Osteoblast (primary cell): ENCODE measurements at regions not wholly inside any gene's neighbourhood (a gene's known extent, or its start where the extent isn't known, plus 50 kb on each side); places are given as distances from the start of the nearest gene placed in this dataset.

ENCODE experiments used
- DNase-seq: peaks from one replicate; pipeline ENCODE4 v3.0.0; 2011; ENCODE audit warnings: low spot score, mixed read lengths; ENCODE audit not compliant: insufficient read length; ENCODE audit errors: missing footprints
- H2AFZ ChIP-seq: 2 replicates; pipeline ENCODE4 v1.6.0; 2011; ENCODE audit warnings: mild to moderate bottlenecking, low read length
- H3K27ac ChIP-seq: 2 replicates; pipeline ENCODE4 v1.5.1; 2011; ENCODE audit warnings: mild to moderate bottlenecking, low read depth, low read length, moderate library complexity
- H3K27me3 ChIP-seq: 2 replicates; pipeline ENCODE4 v1.6.0; 2012; ENCODE audit warnings: mild to moderate bottlenecking, control low read depth, inconsistent platforms, low read length, moderate library complexity; ENCODE audit not compliant: insufficient read depth
- H3K36me3 ChIP-seq: 2 replicates; pipeline ENCODE4 v1.5.1; 2011; ENCODE audit warnings: mild to moderate bottlenecking, low read length, control low read depth, moderate library complexity; ENCODE audit not compliant: insufficient read depth
- H3K4me1 ChIP-seq: 2 replicates; pipeline ENCODE4 v1.5.1; 2011; ENCODE audit warnings: mild to moderate bottlenecking, low read length, control low read depth, moderate library complexity; ENCODE audit not compliant: insufficient read depth
- H3K4me2 ChIP-seq: 2 replicates; pipeline ENCODE4 v1.6.0; 2011; ENCODE audit warnings: mild to moderate bottlenecking, low read length; ENCODE audit not compliant: insufficient read depth
- H3K4me3 ChIP-seq: fragments of 200-600 bp; sonication (generic); 3 replicates; pipeline ENCODE4 v1.5.1; 2012; ENCODE audit warnings: mild to moderate bottlenecking, low read length, inconsistent platforms; ENCODE audit not compliant: insufficient read depth
- H3K79me2 ChIP-seq: 2 replicates; pipeline ENCODE4 v1.6.0; 2012; ENCODE audit warnings: mild to moderate bottlenecking, low read length, control low read depth, inconsistent platforms; ENCODE audit not compliant: insufficient read depth
- H3K9me3 ChIP-seq: 2 replicates; pipeline ENCODE4 v1.5.1; 2011; ENCODE audit warnings: low read depth, low read length, control low read depth
- H4K20me1 ChIP-seq: 2 replicates; pipeline ENCODE4 v1.6.0; 2012; ENCODE audit warnings: mild to moderate bottlenecking, low read length, control low read depth; ENCODE audit not compliant: insufficient read depth
- TF ChIP-seq, protein P1 (sequence below): IDR thresholded peaks from 2 replicates; pipeline ENCODE4 v1.5.1; 2011; ENCODE audit warnings: mild to moderate bottlenecking, low read depth, low read length, moderate library complexity; ENCODE audit errors: extremely low read depth

GRCh38 chr2:5826979-5827655, 134.9 kb downstream of the SOX11 start:
- H3K4me1 ChIP-seq = no peaks in the 10 kb centered on the region
- H4K20me1 ChIP-seq = no peaks in the 10 kb centered on the region
- no peak overlapping the region for H3K27ac ChIP-seq
- no peaks in the 10 kb centered on the region for H3K27me3 ChIP-seq
- H3K4me3 ChIP-seq = no peak overlapping the region
- H3K79me2 ChIP-seq = no peaks in the 10 kb centered on the region
- no peak overlapping the region for H3K4me2 ChIP-seq
- TF ChIP-seq, protein P1, sequence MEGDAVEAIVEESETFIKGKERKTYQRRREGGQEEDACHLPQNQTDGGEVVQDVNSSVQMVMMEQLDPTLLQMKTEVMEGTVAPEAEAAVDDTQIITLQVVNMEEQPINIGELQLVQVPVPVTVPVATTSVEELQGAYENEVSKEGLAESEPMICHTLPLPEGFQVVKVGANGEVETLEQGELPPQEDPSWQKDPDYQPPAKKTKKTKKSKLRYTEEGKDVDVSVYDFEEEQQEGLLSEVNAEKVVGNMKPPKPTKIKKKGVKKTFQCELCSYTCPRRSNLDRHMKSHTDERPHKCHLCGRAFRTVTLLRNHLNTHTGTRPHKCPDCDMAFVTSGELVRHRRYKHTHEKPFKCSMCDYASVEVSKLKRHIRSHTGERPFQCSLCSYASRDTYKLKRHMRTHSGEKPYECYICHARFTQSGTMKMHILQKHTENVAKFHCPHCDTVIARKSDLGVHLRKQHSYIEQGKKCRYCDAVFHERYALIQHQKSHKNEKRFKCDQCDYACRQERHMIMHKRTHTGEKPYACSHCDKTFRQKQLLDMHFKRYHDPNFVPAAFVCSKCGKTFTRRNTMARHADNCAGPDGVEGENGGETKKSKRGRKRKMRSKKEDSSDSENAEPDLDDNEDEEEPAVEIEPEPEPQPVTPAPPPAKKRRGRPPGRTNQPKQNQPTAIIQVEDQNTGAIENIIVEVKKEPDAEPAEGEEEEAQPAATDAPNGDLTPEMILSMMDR = no peak
- no peak for DNase-seq
- peaks cover 3% of the 10 kb centered on the region for H3K9me3 ChIP-seq
- H2AFZ ChIP-seq = no peak overlapping the region
- H3K36me3 ChIP-seq = no peaks in the 10 kb centered on the region

GRCh38 chr2:5834501-5834900, 142.3 kb downstream of the SOX11 start:
- Histone ChIP-seq H3K9me3 (no peaks in the 10 kb centered on the region), H3K27ac (no peak overlapping the region), H3K36me3 (no peaks in the 10 kb centered on the region), H3K27me3 (no peaks in the 10 kb centered on the region), H2AFZ (no peak overlapping the region), H3K4me3 (no peak overlapping the region), H4K20me1 (no peaks in the 10 kb centered on the region), H3K4me2 (no peak overlapping the region), H3K4me1 (no peaks in the 10 kb centered on the region), H3K79me2 (no peaks in the 10 kb centered on the region)
- TF ChIP-seq, protein P1 = no peak
- no peak for DNase-seq

GRCh38 chr2:5839550-5839949, 147.4 kb downstream of the SOX11 start:
- Histone ChIP-seq H3K9me3 (no peaks in the 10 kb centered on the region), H3K4me1 (no peaks in the 10 kb centered on the region), H3K36me3 (no peaks in the 10 kb centered on the region), H3K27ac (no peak overlapping the region), H3K4me2 (peak overlapping the region; percentile 58), H3K27me3 (no peaks in the 10 kb centered on the region), H2AFZ (no peak overlapping the region), H3K79me2 (no peaks in the 10 kb centered on the region), H4K20me1 (no peaks in the 10 kb centered on the region), H3K4me3 (no peak overlapping the region)
- TF ChIP-seq, protein P1 = no peak
- DNase-seq = no peak

DNA sequence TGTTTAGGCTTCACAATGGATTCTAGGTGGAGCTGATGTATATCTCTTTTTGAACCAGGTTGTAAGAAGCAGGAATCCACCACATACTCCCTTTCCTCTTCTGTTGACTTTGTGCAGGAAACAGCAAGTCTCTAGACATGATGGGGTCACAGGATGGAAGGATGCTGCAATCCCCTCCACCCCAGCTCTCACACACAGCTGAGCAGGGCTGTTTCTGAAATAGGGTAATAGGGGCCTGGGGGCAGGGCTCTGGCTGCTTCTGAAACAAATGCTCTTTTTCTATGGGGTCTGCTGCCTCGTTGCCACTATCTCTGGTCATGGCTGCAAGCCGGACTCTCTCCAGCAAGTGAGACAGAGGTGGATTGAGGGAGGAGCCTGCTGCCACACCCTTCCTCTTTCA, 148.9 kb downstream of the SOX11 start:
- TF ChIP-seq, protein P1 = no peak
- no peaks in the 10 kb centered on the region for H3K36me3 ChIP-seq

More for the DNA sequence above, 148.9 kb downstream of the SOX11 start:
- H4K20me1 ChIP-seq = no peaks in the 10 kb centered on the region
- no peak overlapping the region for H3K4me2 ChIP-seq
- no peaks in the 10 kb centered on the region for H3K27me3 ChIP-seq
- no peaks in the 10 kb centered on the region for H3K79me2 ChIP-seq
- H3K27ac ChIP-seq = no peak overlapping the region
- peak; percentile 73 for DNase-seq
- no peak overlapping the region for H2AFZ ChIP-seq
- no peak overlapping the region for H3K4me3 ChIP-seq
- H3K4me1 ChIP-seq = no peaks in the 10 kb centered on the region
- H3K9me3 ChIP-seq = no peaks in the 10 kb centered on the region
